Activated CD4-positive, alpha-beta T cell treated with anti-CD3 and anti-CD28 coated beads for 24 hours (primary cell): ENCODE measurements at regions not wholly inside any gene's neighbourhood (a gene's known extent, or its start where the extent isn't known, plus 50 kb on each side); places are given as distances from the start of the nearest gene placed in this dataset.

Source experiments
- DNase-seq, 2 donors: peaks; one replicate each; pipeline ENCODE4 v3.0.0-alpha.2; 2020; ENCODE audit warnings: low read depth in 2 of 2

- DNase-seq: no peak
These were observed 75.3 kb upstream of the PLCL2 start for GRCh38 chr3:16809482-16809881.

GRCh38 chr3:16809993-16810392, 74.8 kb upstream of the PLCL2 start:
- no peak for DNase-seq

DNA sequence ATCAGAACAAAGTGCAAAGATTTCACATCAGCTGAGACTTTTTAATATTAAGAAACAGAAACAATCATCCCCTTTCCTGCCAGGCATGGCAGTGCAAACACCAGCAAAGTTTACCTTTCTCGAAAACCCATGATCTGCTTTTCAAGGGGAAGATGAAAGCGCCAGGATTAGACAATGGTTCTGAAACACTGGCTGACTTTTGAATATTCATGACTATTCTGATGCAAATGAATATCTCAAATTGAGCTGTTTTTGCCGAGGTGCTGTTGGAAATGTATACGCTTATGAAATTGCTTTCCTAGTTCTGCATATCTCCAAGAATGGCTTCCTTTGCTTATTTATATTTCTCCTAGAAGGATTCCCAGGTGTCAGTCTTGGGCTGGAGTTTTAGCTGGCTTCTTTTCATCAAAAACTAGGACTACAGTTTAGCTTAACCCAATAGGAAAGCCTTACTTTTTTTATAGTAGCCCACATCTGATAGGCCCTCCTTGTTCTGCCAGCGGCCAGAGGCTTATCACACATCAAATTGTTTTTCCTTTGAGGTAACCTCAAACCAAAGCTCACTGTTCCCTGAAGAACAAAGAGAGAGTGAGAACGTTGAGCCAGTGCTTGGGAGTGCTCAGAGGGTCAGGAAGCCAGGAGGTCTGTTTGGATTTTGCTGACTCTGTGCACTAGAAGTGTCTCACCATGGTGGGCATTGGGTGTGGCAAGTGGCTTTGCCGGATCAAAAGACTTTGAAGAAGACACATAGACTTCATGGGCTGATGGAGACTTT, 74.0 kb upstream of the PLCL2 start:
- no peak for DNase-seq

- DNase-seq: no peak
These were observed 72.8 kb upstream of the PLCL2 start for GRCh38 chr3:16811950-16812349.

- no peak for DNase-seq
These were observed 71.4 kb upstream of the PLCL2 start for GRCh38 chr3:16813336-16813735.

DNA sequence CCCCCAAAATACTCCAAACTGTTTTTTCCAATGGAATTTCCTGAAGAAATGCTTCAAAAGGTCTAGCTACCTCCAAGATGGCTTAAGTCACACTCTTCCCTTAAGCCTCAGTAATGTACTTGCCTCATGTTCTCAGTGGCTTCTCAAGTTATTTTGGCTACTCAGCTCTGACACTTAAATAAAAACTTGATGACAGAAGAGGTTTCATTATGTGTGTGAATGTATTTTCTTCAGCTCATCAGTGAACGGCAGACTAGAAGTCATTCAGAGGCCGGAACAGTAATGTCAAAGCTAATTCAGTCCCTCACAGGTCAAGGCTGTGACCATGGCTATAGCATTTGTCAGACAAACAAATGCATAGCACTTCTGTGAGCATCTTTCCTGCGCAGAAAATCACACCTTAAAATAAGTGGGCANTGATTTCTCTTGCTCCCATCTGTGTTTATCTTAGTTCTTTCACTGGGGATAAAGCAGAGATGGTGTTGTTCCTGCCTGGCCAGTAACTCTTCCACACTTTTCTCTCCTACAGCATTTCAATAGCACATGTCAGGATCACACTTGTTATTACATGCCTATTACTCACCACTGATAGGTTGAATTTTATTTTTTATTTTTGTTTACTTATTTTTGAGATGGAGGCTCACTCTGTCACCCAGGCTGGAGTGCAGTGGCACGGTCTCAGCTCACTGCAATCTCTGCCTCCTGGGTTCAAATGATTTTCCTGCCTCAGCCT, 68.5 kb upstream of the PLCL2 start:
- DNase-seq: no peak

GRCh38 chr3:16817197-16817596, 67.6 kb upstream of the PLCL2 start:
- no peak for DNase-seq

GRCh38 chr3:16818194-16818593, 66.6 kb upstream of the PLCL2 start:
- no peak for DNase-seq

DNA sequence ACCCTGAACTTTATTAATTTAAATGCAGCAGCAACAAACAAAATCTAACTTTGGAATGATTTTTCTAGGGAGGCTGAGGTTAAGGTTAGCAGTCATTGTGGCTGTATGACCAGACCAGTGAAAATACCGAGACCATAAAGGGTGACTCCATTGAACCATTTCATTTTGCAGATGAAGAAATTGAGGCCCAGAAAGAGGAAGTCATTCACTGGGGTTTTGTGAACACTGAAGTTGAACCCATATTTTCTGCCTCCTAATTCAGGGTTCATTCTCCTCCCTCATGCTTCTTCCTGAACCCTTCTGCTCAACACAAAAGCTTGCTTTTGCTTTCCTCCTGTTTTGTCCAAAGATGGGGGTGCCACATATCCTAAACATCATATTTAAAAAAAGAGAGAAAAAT, 65.8 kb upstream of the PLCL2 start:
- no peak for DNase-seq

DNA sequence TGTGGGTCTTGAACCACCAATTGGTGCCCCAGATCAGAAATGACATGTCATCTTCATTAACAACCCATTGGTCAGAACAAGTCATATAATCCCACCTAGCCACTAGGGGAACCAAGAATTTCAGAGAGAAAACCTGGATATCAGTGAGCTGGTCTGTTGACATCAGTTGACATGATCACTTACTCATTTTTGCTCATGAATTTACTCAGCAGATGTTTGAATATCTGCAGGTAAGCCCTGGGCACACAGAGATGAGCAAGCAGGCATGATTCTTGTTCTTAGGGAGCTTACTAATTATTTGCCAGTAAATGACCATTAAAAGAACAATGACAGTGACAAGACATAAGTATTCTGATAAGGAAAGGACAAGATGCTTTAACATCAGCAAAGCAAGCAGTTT, 64.3 kb upstream of the PLCL2 start:
- DNase-seq: no peak

DNA sequence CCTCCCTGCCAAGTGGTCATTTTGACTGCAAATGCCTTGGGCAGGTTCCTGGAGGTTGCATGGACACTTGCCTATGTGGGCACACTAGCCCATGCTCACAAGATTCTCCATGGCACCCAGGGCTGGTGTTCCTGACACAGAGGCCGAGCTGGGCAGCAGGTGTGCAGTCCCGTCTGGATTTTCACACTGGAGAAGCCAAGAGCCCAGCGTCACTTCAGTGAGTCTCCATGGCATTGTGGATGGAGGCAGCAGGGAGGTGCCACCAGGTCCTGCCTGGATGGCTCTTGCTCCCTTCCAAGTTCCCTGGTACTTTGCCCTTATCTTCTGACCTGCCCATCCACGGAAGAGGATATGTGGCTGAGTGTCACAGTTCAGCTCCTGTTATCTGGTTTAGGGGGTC, 63.7 kb upstream of the PLCL2 start:
- no peak for DNase-seq

GRCh38 chr3:16824081-16824696, 60.6 kb upstream of the PLCL2 start:
- DNase-seq: no peak

DNA sequence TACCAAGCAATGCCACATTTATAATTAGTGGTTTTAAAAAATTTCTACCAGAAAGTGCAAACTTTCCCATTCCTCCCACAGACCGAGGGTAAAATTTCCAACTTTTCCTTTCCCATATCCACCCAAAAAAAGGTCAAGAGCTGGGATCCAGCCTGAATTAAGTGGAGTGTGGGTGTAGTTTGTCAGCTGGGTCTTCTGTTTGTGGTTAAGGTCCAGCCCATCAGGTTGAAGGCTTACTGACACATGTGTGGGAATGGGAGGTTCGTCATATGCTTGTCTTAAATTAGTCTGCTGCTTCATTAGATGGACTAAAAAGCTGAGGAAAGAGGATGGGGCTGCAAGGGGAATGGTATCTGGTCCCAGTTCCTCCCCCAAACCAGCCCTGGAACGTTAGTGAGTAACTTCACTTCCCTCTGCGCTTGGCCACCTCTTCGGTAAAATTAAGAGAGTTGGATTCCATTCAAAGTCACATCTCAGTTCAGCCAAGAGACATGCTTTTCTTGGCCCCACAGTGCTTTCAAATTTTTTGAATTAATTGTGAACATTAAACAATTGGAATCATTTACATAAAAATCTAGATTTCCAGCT, 59.0 kb upstream of the PLCL2 start:
- no peak for DNase-seq

GRCh38 chr3:16828815-16829214, 55.9 kb upstream of the PLCL2 start:
- peak in 1 of 2 donors; percentile 20 for DNase-seq

DNA sequence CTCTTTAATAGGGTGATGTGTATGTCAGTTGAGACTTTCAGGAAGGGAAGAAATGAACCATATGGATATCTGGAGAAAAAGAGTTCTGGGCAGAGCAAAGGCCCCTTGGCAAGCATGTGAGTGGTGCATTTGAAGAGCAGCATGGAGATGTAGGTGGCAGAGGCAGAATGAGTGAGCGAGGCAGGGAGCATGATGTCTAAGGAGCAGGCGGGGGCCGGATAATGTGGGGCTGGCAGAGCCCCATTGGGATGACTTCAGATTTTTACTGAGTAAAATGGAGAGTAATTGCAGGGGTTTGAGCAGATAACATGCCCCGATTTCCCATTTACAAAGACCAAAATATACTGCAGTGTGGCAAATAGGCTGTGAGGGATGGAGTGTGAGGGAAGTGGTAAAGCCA, 52.9 kb upstream of the PLCL2 start:
- DNase-seq: no peak

DNA sequence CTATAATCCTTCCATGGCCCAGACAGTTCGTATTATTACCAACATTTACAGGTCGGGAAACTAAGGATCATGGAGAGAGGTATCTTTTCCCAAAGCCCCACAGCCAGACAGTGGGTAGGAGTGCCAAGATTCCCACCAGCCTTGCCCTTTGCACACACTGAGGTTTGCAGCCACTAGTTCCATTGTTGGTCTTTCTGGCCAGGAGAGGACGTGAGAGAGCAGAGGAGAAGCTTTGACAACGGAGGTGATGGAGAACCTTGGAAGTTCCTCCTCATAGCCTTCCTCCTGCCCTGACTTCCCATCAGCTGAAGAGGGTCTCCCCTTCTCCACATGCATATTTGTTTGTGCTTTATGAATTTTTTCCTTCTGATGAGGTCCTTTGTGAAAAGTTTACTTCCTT, 50.5 kb upstream of the PLCL2 start:
- no peak for DNase-seq

- DNase-seq: no peak
These were observed 50.0 kb upstream of the PLCL2 start for GRCh38 chr3:16834753-16835152.
